ENCODE measurements at regions not wholly inside any gene's neighbourhood (a gene's known extent, or its start where the extent isn't known, plus 50 kb on each side); places are given as distances from the start of the nearest gene placed in this dataset.

GRCh38 chr10:10600004-10600403 is 417.7 kb upstream of the CELF2 start:
- Histone ChIP-seq H3K4me3 (no peak overlapping the region), H3K36me3 (no peaks in the 10 kb centered on the region), H3K27me3 (no peaks in the 10 kb centered on the region), H3K4me1 (no peaks in the 10 kb centered on the region), H3K9me3 (no peaks in the 10 kb centered on the region), H3K27ac (no peak overlapping the region)
- no peak for DNase-seq (ENCODE audit: low spot score)
- no peak for TF ChIP-seq CTCF (IDR thresholded peaks at IDR 0.05)

GRCh38 chr10:10605551-10606081 is 412.1 kb upstream of the CELF2 start:
- no peaks in the 10 kb centered on the region for H3K27me3 ChIP-seq
- no peak for DNase-seq (ENCODE audit: low spot score)
- peak overlapping the region; percentile 47 to 60 for H3K27ac ChIP-seq
- no peaks in the 10 kb centered on the region for H3K36me3 ChIP-seq
- H3K4me1 ChIP-seq = no peaks in the 10 kb centered on the region
- H3K4me3 ChIP-seq = no peak overlapping the region
- H3K9me3 ChIP-seq = no peaks in the 10 kb centered on the region
- TF ChIP-seq CTCF (IDR thresholded peaks at IDR 0.05) = no peak

- H3K27ac ChIP-seq = no peak overlapping the region
- no peaks in the 10 kb centered on the region for H3K36me3 ChIP-seq
- no peak for TF ChIP-seq CTCF (IDR thresholded peaks at IDR 0.05)
- no peaks in the 10 kb centered on the region for H3K4me1 ChIP-seq
- no peaks in the 10 kb centered on the region for H3K9me3 ChIP-seq
- no peaks in the 10 kb centered on the region for H3K27me3 ChIP-seq
- no peak overlapping the region for H3K4me3 ChIP-seq
- no peak for DNase-seq (ENCODE audit: low spot score)
Measured at GRCh38 chr10:10609379-10609955, 408.2 kb upstream of the CELF2 start.

GRCh38 chr10:10610171-10610570 is 407.5 kb upstream of the CELF2 start:
- no peak for TF ChIP-seq CTCF (IDR thresholded peaks at IDR 0.05)
- Histone ChIP-seq H3K27ac (no peak overlapping the region), H3K4me3 (no peak overlapping the region), H3K36me3 (no peaks in the 10 kb centered on the region), H3K4me1 (no peaks in the 10 kb centered on the region), H3K27me3 (no peaks in the 10 kb centered on the region), H3K9me3 (no peaks in the 10 kb centered on the region)
- DNase-seq (ENCODE audit: low spot score) = no peak

- DNase-seq (ENCODE audit: low spot score) = no peak
- Histone ChIP-seq H3K4me1 (no peaks in the 10 kb centered on the region), H3K4me3 (no peak overlapping the region), H3K9me3 (no peaks in the 10 kb centered on the region), H3K27ac (no peak overlapping the region), H3K27me3 (no peaks in the 10 kb centered on the region), H3K36me3 (no peaks in the 10 kb centered on the region)
- TF ChIP-seq CTCF (IDR thresholded peaks at IDR 0.05) = no peak
Measured at GRCh38 chr10:10612151-10612550, 405.5 kb upstream of the CELF2 start.

- no peaks in the 10 kb centered on the region for H3K27me3 ChIP-seq
- no peak overlapping the region for H3K4me3 ChIP-seq
- H3K36me3 ChIP-seq = no peaks in the 10 kb centered on the region
- no peak for TF ChIP-seq CTCF (IDR thresholded peaks at IDR 0.05)
- H3K4me1 ChIP-seq = no peaks in the 10 kb centered on the region
- H3K9me3 ChIP-seq = no peaks in the 10 kb centered on the region
- H3K27ac ChIP-seq = no peak overlapping the region
- DNase-seq (ENCODE audit: low spot score) = no peak
Measured at GRCh38 chr10:10613656-10614244, 403.9 kb upstream of the CELF2 start.

Data from right atrium auricular region (tissue), 2 donors.